Muscle of leg (tissue), 3 donors: ENCODE measurements at regions not wholly inside any gene's neighbourhood (a gene's known extent, or its start where the extent isn't known, plus 50 kb on each side); places are given as distances from the start of the nearest gene placed in this dataset.

Source experiments
- DNase-seq: peaks from one replicate; pipeline ENCODE4 v3.0.0; 2013
- H3K27ac ChIP-seq: one replicate; pipeline ENCODE4 v1.5.1; 2013; ENCODE audit warnings: mild to moderate bottlenecking, low read length, control low read depth
- H3K27me3 ChIP-seq: one replicate; pipeline ENCODE4 v1.6.1; 2013; ENCODE audit warnings: low read length; ENCODE audit not compliant: control insufficient read depth, insufficient read depth
- H3K36me3 ChIP-seq: one replicate; pipeline ENCODE4 v1.6.1; 2013; ENCODE audit warnings: low read length; ENCODE audit not compliant: control insufficient read depth, insufficient read depth
- H3K4me1 ChIP-seq: one replicate; pipeline ENCODE4 v1.6.1; 2013; ENCODE audit warnings: low read length; ENCODE audit not compliant: control insufficient read depth, insufficient read depth
- H3K4me3 ChIP-seq: one replicate; pipeline ENCODE4 v1.5.1; 2013; ENCODE audit warnings: low read length, control low read depth
- H3K9me3 ChIP-seq: replicated peaks from 2 replicates; pipeline ENCODE4 v1.6.1; 2013; ENCODE audit warnings: low read depth, low read length; ENCODE audit not compliant: control insufficient read depth
- WGBS: methylation state at CpG from one replicate; pipeline ENCODE4 v1.1.5; 2013; ENCODE audit warnings: missing lambda C conversion rate; ENCODE audit not compliant: insufficient coverage; 5-methylcytosine and 5-hydroxymethylcytosine counted together

GRCh38 chr9:14433351-14434157 lies 119.6 kb upstream of the NFIB start:
- DNase-seq: peak; percentile 91
- Histone ChIP-seq H3K9me3 (no peaks in the 10 kb centered on the region), H3K4me3 (no peak overlapping the region), H3K27ac (peak overlapping the region; percentile 45), H3K4me1 (peaks cover 14% of the 10 kb centered on the region), H3K36me3 (no peaks in the 10 kb centered on the region), H3K27me3 (no peaks in the 10 kb centered on the region)
- WGBS: no CpG with 5 or more reads among the region's 13 CpGs

- Histone ChIP-seq H3K4me3 (no peak overlapping the region), H3K36me3 (no peaks in the 10 kb centered on the region), H3K9me3 (no peaks in the 10 kb centered on the region), H3K27me3 (no peaks in the 10 kb centered on the region), H3K4me1 (peaks cover 17% of the 10 kb centered on the region), H3K27ac (peak overlapping the region; percentile 57)
- WGBS: no CpG with 5 or more reads among the region's 1 CpG
- peak; percentile 80 for DNase-seq
These were observed 118.9 kb upstream of the NFIB start for GRCh38 chr9:14432666-14433350.

- WGBS: 6% methylated on average over 8 of the region's 11 CpGs
- no peaks in the 10 kb centered on the region for H3K9me3 ChIP-seq
- DNase-seq: peak; percentile 95
- H3K27ac ChIP-seq: no peak overlapping the region
- no peaks in the 10 kb centered on the region for H3K27me3 ChIP-seq
- no peak overlapping the region for H3K4me3 ChIP-seq
- H3K4me1 ChIP-seq: peaks cover 7% of the 10 kb centered on the region
- no peaks in the 10 kb centered on the region for H3K36me3 ChIP-seq
These were observed 114.9 kb upstream of the NFIB start for GRCh38 chr9:14428781-14429230.

GRCh38 chr9:14427419-14427818 lies 113.5 kb upstream of the NFIB start:
- Histone ChIP-seq H3K36me3 (no peaks in the 10 kb centered on the region), H3K4me1 (peaks cover 8% of the 10 kb centered on the region), H3K9me3 (no peaks in the 10 kb centered on the region), H3K4me3 (no peak overlapping the region), H3K27ac (no peak overlapping the region), H3K27me3 (no peaks in the 10 kb centered on the region)
- 85% methylated on average over 2 of the region's 2 CpGs for WGBS
- no peak for DNase-seq

GRCh38 chr9:14424983-14425382 lies 111.0 kb upstream of the NFIB start:
- Histone ChIP-seq H3K27ac (no peak overlapping the region), H3K4me1 (peaks cover 8% of the 10 kb centered on the region), H3K9me3 (no peaks in the 10 kb centered on the region), H3K27me3 (no peaks in the 10 kb centered on the region), H3K36me3 (no peaks in the 10 kb centered on the region), H3K4me3 (no peak overlapping the region)
- WGBS: 80% methylated on average over 1 of the region's 4 CpGs
- DNase-seq: no peak

- Histone ChIP-seq H3K4me3 (no peak overlapping the region), H3K36me3 (no peaks in the 10 kb centered on the region), H3K27ac (no peak overlapping the region), H3K27me3 (no peaks in the 10 kb centered on the region), H3K9me3 (no peaks in the 10 kb centered on the region), H3K4me1 (peaks cover 8% of the 10 kb centered on the region)
- no peak for DNase-seq
- WGBS: 100% methylated on average over 4 of the region's 7 CpGs
These were observed 110.3 kb upstream of the NFIB start for GRCh38 chr9:14424289-14424688.

GRCh38 chr9:14423815-14424261 lies 109.9 kb upstream of the NFIB start:
- no peak for DNase-seq
- Histone ChIP-seq H3K36me3 (no peaks in the 10 kb centered on the region), H3K27ac (no peak overlapping the region), H3K9me3 (no peaks in the 10 kb centered on the region), H3K4me1 (peaks cover 8% of the 10 kb centered on the region), H3K4me3 (no peak overlapping the region), H3K27me3 (no peaks in the 10 kb centered on the region)
- WGBS: no CpG with 5 or more reads among the region's 6 CpGs

GRCh38 chr9:14421291-14421690 lies 107.3 kb upstream of the NFIB start:
- H3K27ac ChIP-seq: no peak overlapping the region
- no CpG with 5 or more reads among the region's 1 CpG for WGBS
- no peaks in the 10 kb centered on the region for H3K36me3 ChIP-seq
- H3K4me1 ChIP-seq: peaks cover 9% of the 10 kb centered on the region
- no peaks in the 10 kb centered on the region for H3K27me3 ChIP-seq
- no peak for DNase-seq
- H3K9me3 ChIP-seq: no peaks in the 10 kb centered on the region
- H3K4me3 ChIP-seq: no peak overlapping the region

- Histone ChIP-seq H3K4me3 (peak overlapping the region; percentile 11), H3K27ac (peak overlapping the region; percentile 86), H3K36me3 (no peaks in the 10 kb centered on the region), H3K9me3 (peaks cover 5% of the 10 kb centered on the region), H3K4me1 (peaks cover 9% of the 10 kb centered on the region), H3K27me3 (no peaks in the 10 kb centered on the region)
- DNase-seq: peak; percentile 94
- 27% methylated on average over 9 of the region's 16 CpGs for WGBS
These were observed 105.3 kb upstream of the NFIB start for GRCh38 chr9:14418941-14419937.
